ENCODE measurements at regions not wholly inside any gene's neighbourhood (a gene's known extent, or its start where the extent isn't known, plus 50 kb on each side); places are given as distances from the start of the nearest gene placed in this dataset.

DNA sequence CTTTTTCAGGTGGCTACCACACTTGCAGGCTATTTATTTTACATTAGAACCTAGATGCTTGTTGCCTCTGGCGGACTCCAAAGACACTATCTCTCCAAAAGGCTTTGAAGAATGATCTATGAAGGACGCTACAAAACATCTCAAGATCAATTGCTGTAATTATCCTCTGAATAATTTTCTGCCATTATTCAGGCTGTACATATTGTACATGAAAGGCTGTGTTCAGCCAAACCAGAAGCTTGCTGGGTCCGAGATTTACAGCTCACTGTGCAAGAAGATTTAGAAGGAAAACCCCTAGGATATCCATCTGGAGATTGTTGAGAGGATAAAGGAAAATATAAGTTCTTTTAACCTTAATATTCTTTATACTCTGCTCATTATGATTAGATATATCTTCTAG lies 523.6 kb upstream of the PLXNA2 start:
- FAIRE-seq = no peak
- no peak for DNase-seq (ENCODE audit: low spot score)

DNA sequence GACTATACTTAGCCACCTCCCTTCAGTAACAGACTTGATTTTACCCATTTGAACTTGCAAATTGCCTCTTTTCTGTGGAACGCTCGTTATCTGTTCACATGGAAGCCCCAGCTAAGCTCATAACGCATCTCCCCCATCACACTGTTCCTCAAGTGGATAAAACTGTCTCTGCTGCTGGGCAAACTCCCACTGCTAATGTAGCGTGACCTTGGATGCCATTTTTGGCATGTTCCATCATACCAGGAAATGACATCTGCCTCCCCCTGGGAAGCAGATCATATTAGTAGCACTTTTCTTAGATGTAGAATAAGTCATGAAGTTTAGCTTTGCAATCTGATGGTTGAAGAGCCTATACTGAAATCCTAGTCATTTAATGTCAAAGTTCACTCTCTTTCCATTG lies 528.7 kb upstream of the PLXNA2 start:
- FAIRE-seq (no peak), DNase-seq (ENCODE audit: low spot score) (no peak)

DNA sequence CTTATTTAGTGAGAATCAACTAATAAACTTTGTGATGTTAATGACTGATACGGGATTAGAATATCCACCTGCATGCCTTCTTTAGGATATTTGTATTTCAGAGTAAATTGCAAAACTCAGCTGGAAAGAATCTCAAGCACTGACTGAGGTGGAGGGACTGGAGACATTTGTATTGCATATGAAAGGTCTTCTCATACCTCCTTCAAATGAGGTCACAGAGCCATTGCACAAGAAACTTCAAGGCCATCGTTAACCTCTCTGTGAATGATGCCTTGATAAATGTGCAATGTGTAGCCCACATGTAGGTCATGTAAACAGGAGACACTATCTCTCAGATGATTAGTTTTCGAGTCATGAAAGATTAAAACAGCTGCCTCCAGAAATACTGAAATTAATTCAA lies 531.7 kb upstream of the PLXNA2 start:
- no peak for FAIRE-seq
- DNase-seq (ENCODE audit: low spot score) = no peak

DNA sequence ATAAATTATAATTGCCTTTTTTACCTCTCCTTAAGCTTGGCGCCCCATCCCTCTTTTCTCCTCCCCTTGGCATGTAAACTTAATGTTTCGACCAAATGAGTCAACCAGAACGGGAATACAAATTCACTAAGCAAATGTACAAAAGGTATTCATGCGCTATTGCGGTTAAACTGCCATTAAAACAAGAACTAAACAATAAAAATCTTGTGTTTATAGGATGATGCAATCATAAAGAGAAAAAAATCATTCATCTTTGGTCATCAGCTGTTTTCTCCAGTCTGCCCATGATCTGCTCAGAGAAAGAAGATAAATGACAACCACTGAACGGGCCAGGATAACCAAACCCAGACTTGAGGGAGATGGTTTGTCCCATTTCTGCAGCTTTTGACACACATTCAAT lies 534.2 kb upstream of the PLXNA2 start:
- peak; percentile 20 for DNase-seq (ENCODE audit: low spot score)
- FAIRE-seq = no peak

DNA sequence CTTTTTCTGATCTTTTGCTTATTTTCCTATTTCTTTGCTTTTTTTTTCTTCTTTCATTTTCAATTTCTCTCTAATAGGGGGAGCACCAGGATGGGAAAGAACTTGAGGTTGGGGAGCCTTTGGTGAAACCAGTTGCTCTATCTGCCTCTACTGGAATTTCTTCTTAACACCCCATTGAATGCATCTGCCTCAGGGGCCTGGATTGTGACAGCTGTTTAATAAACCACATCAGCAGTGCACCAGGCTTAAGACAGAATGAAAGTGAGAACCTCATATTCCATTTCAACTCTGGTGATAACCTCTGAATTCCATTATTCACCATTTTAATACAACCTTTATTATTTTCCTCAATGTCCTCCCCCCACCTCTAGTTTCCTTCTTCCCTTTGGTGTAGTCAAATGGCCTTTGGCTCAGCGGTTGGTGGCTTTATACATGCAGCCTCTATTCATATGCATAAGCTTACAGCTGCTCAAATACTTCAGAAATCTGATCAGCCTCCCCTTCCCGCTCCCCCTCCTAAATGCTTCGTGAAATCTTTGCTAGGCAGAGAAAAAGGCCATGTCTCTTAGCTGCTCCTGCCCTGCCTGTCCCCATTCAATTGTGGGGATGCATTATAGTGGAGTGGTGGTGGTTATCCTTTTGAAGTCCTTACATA lies 537.3 kb upstream of the PLXNA2 start:
- no peak for DNase-seq (ENCODE audit: low spot score)
- FAIRE-seq = no peak

DNA sequence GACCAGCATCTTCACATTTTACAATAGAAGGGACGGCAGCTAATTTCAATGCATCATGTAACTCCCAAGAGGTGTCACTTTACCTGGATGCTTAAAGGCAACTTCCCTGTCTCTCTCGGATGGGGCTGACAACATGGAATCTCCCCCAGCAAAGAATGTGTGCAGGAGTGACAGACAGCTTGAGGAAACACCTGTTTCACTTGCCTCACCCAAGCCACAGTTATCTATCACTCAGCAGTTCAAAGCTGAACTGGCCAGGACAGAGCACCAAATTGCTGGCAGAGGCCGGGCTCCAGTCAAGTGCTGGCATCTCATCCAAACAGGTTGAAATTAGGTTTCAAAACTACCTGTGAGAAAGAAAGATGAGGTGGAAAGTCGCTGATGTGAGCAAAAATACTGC lies 538.0 kb upstream of the PLXNA2 start:
- DNase-seq (ENCODE audit: low spot score) (no peak), FAIRE-seq (no peak)

DNA sequence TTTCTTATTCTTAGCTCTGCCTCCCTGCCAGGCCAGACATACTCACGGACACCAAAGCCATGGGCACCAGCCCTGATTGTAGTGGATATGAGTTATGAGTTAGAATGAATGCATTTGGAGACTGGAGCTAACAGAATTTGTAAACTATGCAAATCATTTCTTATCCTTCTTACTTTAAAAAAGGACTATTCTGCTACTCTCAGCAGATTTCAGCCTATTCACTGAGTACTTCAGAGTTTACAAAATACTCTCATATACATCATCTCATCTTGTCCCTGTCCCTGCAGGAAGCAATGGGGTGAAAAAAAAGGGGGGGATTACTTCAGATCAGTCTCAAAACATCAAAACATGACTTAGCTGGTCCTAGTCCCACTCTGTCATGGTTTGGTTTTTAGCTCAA lies 541.4 kb upstream of the PLXNA2 start:
- DNase-seq (ENCODE audit: low spot score) (no peak), FAIRE-seq (no peak)

DNA sequence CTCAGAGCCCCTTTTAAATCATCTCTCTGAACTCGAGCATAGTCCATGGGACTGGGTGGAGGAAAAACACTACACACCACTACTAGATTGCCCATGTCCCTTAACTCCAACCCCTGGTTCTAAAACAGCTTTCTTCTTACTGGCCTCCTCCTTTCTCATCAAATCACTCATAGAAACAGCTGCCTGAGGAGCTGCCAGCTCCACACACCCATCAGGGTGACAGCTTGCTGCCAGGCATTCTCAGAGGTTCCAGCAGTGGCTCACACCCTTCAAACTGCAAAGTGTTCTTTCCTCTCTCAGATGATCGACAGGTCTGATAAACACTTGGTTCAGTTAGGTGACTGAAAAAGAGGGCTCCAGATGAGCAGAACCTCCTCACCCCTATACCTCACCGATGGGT lies 543.0 kb upstream of the PLXNA2 start:
- DNase-seq (ENCODE audit: low spot score) (no peak), FAIRE-seq (no peak)

DNA sequence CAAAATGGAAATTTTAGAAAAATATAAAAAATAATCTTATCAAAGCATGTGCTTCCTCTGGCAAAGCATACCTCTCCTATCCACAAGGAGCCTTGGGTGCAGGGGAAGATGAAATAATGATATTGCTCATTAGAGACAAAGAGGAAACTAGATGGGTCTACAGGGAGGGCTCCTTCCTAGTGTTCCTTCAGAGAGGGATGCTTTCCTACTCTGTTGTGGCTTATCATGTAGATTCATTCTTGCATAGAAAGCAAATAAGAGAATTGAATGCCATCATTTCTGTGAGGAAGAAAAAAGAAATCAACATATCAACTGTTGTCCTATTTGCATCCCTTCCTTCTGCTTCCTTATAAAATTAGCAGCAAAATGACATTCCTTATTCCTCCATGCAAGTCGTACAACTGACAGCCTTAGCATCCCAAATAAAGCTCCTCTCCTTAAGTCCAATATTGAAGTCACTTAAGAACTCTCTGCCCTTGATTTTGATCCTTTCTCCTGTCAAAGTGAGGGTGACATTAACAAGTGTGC lies 543.9 kb upstream of the PLXNA2 start:
- DNase-seq (ENCODE audit: low spot score) (no peak), FAIRE-seq (no peak)

DNA sequence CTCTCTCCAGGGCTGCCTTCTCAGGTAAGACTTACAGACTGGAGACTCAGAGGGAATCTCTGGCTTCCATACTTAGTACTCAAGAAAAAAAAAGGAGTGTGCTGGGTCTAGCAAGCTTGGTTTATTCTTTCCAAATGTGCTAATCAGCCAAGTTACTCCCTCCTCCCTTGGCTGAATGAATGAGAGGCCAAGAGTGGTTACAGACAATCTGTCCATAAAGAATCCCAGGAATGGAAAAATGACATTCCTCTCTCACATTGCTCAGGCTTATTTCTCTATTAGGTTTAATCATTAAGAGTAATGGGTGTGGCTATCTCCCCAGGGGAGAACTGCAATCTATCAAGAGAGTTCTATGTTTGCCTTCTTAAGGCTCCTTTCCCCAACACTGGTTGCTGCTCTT lies 547.3 kb upstream of the PLXNA2 start:
- DNase-seq (ENCODE audit: low spot score) = peak; percentile 14
- FAIRE-seq = no peak

DNA sequence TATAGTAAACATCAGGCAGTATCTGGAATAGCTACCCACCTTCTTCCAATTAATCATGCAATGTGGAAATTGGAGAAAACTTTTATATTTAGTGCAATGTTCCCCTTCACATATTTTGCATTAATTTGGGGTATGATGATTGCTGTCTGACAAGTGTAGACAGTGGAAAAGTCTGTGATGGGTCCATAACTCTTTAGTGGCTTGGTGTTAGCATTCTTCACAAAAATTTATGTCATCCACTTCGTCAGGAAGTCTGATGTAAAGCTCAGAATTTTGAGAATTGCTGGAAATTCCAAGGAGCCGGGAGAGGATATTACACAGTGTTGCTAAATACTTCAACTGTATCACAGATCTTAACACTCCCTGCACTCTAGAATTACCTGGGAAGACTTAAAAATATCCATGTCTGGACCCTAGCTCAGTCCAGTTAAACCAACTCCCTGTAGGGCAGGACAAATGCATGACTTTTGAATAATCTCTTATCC lies 549.7 kb upstream of the PLXNA2 start:
- DNase-seq (ENCODE audit: low spot score) (no peak), FAIRE-seq (no peak)

DNA sequence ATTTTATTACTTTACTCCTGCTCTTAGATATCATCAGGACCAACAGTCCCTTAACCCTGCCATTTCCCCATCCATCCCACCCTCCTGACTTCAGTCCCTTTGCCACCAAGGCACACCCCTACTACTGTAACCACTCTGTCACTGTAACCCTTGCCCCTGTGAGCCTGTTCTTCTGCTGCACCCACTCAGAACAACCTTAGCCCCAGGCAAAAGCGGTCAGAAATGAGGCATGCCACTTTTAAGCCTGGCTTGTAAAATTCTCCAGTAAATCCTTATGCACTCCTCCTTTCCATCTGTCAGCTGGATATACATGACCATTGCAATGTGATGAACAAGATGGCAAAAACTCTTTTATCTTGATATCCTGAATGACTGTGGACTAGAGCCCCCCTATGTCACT lies 555.0 kb upstream of the PLXNA2 start:
- DNase-seq (ENCODE audit: low spot score) (no peak), FAIRE-seq (no peak)

DNA sequence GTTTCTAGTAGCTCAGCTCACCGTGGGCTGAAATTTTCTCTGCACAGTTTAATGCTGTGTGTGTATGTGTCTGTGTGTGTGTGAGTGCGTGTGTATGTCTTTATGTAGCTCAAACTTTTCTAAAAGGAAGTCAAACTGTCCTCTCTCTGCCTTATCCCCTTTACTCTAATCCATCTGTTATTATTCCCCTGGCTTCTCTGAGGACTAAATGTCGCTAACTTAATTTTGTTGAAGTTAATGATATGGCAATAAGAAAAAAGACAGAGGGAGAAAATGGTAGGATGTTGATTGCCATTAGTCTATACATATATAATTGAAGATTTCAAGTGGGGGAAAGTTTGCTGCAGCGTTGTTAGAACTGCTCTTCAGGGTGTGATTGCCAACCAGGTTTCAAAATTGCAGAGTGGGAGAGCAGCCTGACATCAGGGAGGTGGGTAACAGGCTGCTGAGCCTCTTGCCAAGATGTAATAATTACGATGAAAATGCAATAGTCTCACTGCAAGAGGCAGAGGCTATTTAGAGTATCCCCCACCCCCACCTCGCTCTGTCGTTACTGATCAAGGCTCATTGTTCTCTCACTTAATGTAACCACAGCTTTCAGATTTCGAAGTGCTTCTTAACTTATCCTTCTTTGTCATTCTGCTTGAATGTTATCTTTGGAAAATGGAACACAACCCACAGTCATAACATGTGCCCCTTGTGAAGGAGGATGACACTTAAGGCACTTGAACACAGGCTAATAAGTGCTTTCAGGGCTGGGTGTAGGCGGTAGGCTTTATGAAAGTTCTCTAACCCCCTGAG lies 559.0 kb upstream of the PLXNA2 start:
- no peak for FAIRE-seq
- DNase-seq (ENCODE audit: low spot score) = no peak

DNA sequence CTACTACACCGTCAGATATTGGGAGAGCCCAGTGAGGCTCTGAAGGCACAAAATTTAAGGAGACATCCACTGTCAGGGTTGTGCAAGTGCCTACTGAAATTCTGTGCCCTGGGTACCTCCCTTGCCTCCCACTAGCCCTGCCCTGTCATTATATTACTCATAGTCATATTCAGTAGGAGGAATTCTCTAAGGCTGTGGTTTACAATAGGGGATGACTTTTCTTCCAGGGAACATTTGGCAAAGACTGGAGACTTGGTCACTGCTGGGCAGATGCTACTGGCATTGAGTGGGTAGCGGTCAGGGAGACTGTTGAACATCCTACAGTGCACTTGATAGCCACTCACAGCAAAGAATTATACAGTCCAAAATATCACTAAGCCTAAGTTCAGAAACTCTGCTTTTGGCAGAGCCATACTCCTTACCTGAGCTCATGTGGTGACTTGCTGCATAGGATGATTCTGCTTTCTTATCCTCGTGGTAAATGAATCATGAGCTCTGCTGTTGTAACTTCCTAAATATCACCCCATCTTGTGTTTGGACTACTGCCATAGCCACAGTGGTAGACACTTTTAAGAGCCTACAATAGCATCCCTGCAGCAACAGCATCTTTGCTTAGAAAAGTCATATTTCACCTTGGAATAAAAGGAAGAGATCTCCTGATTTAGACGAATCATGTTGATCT lies 563.4 kb upstream of the PLXNA2 start:
- DNase-seq (ENCODE audit: low spot score) = no peak
- no peak for FAIRE-seq

DNA sequence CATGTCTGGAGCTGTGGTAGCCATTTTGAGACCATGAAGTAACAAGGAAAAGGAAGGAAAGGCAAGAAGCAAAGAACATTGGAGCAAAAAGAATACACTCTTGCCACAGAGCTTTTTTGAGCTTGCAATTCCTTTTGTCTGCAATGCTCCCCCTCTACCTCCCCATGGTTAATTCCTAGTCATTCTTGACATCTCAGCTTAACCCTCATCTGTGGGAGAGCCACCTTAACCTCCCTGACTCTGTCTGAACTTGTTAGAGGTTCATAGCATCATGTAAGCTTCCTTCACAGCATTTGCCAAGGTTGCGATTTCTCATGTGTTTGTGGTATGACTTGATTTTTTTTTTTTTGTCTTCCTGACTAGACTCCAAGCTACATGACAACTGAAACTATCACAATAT lies 564.1 kb upstream of the PLXNA2 start:
- FAIRE-seq = no peak

DNA sequence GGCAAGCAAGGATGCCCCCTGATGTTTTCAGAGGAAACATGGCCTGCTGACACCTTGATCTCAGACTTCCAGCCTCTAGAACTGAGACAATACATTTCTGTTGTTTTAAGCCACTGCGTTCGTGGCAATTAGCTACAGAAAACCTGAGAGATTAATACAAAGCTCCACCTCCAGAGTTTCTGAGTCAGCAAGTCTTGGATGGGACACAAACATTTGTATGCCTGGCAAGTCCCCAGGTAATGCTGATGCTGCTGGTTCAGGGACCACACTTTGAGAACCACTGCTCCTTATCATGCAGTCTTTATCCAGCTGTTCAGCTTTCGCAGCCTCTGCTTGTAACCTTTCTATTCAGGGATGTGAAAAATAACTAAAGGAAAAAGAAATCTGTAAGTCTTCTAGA lies 565.7 kb upstream of the PLXNA2 start:
- DNase-seq (ENCODE audit: low spot score) (no peak), FAIRE-seq (no peak)

More for the DNA sequence above, 564.1 kb upstream of the PLXNA2 start:
- no peak for DNase-seq (ENCODE audit: low spot score)

DNA sequence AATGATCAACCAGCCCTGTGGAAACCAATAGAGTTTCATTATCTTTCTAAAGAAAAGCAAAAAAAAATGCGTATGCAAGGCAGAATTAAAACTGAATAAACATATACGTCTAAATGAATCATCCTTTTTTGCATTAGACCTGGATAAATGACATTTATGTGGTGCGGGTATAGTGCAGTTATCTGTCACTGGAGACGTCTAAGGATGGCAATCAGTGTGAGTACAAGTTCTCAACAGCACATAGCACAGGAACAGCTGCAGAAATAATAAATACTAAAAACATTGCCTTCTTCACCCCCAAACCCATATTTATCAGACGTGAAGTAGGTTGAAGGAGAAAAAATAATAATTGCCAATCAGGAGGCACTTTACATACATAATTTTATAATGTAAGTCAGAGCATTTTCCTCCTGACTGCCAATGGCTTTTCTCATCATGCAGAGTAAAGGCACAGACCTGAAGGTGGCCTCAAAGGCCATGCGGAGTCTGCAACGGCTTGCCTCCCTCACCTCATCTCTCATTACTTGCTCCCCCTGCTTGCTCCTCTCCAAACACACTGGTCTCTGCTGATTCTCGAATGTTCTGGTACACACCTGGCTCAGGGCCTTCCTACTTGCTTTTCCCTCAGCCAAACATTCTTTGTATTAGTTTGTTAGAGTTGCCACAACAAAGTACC lies 574.7 kb upstream of the PLXNA2 start:
- DNase-seq (ENCODE audit: low spot score) = no peak
- no peak for FAIRE-seq

DNA sequence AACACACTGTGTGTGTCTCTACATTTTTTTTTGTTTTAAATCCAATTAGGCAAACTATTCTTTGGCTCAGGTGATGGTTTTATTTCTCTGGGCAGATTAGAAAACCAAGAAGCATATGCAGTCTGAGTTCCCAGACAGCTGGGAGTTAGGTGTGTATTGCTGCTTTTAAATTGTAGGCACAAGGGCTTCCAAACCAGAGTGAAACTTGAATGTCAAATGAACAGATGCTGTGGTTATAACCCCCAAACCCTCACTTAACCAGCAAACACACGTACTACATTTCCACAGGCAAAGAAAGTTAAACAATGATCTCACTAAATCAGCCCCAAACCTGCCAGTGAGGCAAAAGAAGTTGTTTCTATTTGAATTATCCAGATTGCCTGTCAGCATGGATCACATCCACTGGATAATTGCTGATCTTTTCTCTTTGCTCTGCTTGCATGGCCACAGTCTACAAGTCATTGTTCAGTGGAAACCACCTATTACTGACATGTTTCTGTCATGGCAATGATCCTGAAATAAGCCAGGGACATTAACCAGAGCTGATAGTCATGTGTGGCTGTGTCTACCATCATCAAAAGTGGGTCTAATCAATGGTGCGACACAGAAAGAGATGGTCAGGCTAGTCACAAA lies 576.5 kb upstream of the PLXNA2 start:
- no peak for DNase-seq (ENCODE audit: low spot score)
- FAIRE-seq = no peak

DNA sequence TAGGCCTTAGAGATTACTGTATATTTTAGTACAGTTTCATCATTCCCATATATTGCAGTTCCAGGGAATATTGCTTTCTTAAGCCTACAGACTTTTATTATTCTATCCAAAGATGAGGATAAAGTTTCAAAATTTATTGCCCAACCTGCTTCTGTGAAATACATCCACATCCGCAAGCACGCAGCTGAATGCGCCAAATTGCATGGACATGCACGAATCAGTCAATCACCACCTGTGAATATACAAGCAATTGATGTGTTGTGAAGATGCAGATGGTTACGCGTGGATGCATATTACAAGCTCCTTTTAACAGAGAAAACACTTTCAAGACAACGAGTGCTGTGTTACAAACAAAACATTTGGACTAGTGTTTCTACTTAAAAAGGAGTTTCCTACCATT lies 577.8 kb upstream of the PLXNA2 start:
- FAIRE-seq (no peak), DNase-seq (ENCODE audit: low spot score) (no peak)

DNA sequence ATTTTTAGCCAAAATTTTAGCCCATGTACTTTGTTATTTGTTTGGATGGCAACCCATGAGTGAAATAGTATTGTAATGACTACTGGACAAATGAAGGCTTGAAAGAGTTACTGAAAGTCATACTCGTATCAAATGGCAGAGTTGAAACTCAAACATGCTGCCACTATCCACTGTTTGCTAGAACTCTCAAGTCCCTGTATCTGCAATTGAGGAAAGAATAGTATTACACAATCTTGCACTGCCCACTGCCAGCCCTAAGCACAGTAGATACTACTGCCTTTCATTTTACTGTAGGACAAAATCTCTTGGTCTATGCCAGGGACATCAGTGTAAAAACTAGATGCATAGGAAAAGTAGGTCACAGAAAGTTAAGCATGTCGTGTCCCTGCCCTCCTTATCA lies 581.1 kb upstream of the PLXNA2 start:
- no peak for FAIRE-seq
- DNase-seq (ENCODE audit: low spot score) = no peak

DNA sequence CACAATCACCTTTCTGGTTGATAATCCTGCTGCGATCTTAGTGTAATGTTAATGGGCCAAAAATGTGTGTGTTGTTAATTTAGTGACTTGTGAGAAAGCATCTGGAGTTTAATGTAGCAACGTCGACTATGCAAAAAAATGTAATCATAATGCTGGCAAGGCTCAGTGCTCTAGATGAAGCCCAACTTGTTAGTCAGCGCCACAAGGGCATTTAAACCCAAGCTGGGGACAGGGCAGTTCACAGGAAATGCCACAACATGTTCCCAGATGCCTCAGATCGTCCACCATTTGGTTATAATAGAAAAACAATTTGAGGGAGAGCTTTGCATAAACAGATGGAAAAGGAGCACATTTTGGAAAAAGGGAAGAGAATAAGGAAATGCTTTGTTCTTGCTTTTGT lies 585.4 kb upstream of the PLXNA2 start:
- no peak for DNase-seq (ENCODE audit: low spot score)
- FAIRE-seq = no peak

Data from urothelium cell line (cell line).